ENCODE measurements at regions not wholly inside any gene's neighbourhood (a gene's known extent, or its start where the extent isn't known, plus 50 kb on each side); places are given as distances from the start of the nearest gene placed in this dataset.

GRCh38 chr14:29320286-29320685 lies 553.7 kb downstream of the FOXG1 start (continued):
- no peak for TF ChIP-seq ZNF654 (tag by site-specific recombination; IDR thresholded peaks at IDR 0.05; ENCODE audit: low read depth)
- no peak for TF ChIP-seq ZNF768 (tag by site-specific recombination; IDR thresholded peaks at IDR 0.05)
- TF ChIP-seq, protein P1, sequence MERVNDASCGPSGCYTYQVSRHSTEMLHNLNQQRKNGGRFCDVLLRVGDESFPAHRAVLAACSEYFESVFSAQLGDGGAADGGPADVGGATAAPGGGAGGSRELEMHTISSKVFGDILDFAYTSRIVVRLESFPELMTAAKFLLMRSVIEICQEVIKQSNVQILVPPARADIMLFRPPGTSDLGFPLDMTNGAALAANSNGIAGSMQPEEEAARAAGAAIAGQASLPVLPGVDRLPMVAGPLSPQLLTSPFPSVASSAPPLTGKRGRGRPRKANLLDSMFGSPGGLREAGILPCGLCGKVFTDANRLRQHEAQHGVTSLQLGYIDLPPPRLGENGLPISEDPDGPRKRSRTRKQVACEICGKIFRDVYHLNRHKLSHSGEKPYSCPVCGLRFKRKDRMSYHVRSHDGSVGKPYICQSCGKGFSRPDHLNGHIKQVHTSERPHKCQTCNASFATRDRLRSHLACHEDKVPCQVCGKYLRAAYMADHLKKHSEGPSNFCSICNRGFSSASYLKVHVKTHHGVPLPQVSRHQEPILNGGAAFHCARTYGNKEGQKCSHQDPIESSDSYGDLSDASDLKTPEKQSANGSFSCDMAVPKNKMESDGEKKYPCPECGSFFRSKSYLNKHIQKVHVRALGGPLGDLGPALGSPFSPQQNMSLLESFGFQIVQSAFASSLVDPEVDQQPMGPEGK (tag by site-specific recombination; IDR thresholded peaks at IDR 0.05) = no peak
- TF ChIP-seq, protein P2, sequence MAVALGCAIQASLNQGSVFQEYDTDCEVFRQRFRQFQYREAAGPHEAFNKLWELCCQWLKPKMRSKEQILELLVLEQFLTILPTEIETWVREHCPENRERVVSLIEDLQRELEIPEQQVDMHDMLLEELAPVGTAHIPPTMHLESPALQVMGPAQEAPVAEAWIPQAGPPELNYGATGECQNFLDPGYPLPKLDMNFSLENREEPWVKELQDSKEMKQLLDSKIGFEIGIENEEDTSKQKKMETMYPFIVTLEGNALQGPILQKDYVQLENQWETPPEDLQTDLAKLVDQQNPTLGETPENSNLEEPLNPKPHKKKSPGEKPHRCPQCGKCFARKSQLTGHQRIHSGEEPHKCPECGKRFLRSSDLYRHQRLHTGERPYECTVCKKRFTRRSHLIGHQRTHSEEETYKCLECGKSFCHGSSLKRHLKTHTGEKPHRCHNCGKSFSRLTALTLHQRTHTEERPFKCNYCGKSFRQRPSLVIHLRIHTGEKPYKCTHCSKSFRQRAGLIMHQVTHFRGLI (tag by site-specific recombination; IDR thresholded peaks at IDR 0.05) = no peak
- no peak for TF ChIP-seq ZNF776 (tag by site-specific recombination; IDR thresholded peaks at IDR 0.05; ENCODE audit: borderline replicate concordance)
- no peak for TF ChIP-seq ZNF211 (tag by site-specific recombination; IDR thresholded peaks at IDR 0.05; ENCODE audit: low read depth)
- TF ChIP-seq ZNF23 (tag by site-specific recombination; IDR thresholded peaks at IDR 0.05; ENCODE audit: borderline replicate concordance) = no peak
- TF ChIP-seq ZBTB21 (tag by site-specific recombination; IDR thresholded peaks at IDR 0.05) = no peak

DNA sequence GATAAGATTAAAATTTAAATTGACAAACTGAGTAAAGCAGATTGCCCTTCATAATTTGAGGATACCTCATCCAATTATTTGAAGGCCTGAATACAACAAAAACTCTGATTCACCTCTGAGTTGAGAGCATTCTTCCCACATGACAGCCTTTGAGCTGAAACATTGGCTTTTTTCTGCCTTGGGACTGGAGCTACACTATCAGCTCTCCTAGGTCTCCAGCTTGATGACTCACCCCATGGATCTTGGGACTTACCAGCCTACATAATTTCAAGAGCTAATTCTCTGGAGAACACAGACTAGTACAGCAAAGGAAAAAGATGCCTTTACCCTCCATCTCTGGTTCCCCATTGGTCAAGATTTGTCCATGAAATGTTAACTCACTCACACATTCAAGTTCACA lies 555.1 kb downstream of the FOXG1 start:
- no peak overlapping the region for H3K4me3 ChIP-seq (ENCODE audit: low read depth, low read length)
- CTCF ChIA-PET = no interaction called here
- no peaks in the 10 kb centered on the region for H3K36me3 ChIP-seq (ENCODE audit: control insufficient read depth in 2 of 2, insufficient read depth in 1 of 2, low read length in 2 of 2)
- TF ChIP-seq ZNF292 (tag by site-specific recombination; IDR thresholded peaks at IDR 0.05; ENCODE audit: borderline replicate concordance, low read depth) (no peak), PRDM4 (tag by site-specific recombination; IDR thresholded peaks at IDR 0.05) (no peak), ZNF155 (tag by site-specific recombination; IDR thresholded peaks at IDR 0.05) (no peak), ZNF341 (tag by site-specific recombination; IDR thresholded peaks at IDR 0.05; ENCODE audit: low read depth) (no peak), ZNF529 (tag by site-specific recombination; IDR thresholded peaks at IDR 0.05; ENCODE audit: insufficient replicate concordance) (no peak), ZNF777 (tag by site-specific recombination; IDR thresholded peaks at IDR 0.05; ENCODE audit: borderline replicate concordance) (no peak), ZNF133 (tag by site-specific recombination; IDR thresholded peaks at IDR 0.05) (no peak), KLF9 (tag by site-specific recombination; IDR thresholded peaks at IDR 0.05; ENCODE audit: low read depth) (no peak), ZNF404 (tag by site-specific recombination; IDR thresholded peaks at IDR 0.05) (no peak), TCF7L2 (IDR thresholded peaks at IDR 0.05; ENCODE audit: borderline replicate concordance, low read depth, low read length) (no peak), SETDB1 (IDR thresholded peaks at IDR 0.05; ENCODE audit: insufficient read length, low read length) (no peak), ZNF266 (tag by site-specific recombination; IDR thresholded peaks at IDR 0.05; ENCODE audit: low read depth) (no peak), ZNF169 (tag by site-specific recombination; IDR thresholded peaks at IDR 0.05) (no peak), ZNF223 (tag by site-specific recombination; IDR thresholded peaks at IDR 0.05) (no peak), ZNF623 (tag by site-specific recombination; IDR thresholded peaks at IDR 0.05) (no peak)
- TF ChIP-seq, protein P3, sequence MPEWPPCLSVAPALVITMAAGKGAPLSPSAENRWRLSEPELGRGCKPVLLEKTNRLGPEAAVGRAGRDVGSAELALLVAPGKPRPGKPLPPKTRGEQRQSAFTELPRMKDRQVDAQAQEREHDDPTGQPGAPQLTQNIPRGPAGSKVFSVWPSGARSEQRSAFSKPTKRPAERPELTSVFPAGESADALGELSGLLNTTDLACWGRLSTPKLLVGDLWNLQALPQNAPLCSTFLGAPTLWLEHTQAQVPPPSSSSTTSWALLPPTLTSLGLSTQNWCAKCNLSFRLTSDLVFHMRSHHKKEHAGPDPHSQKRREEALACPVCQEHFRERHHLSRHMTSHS (tag by site-specific recombination; IDR thresholded peaks at IDR 0.05) = no peak
- TF ChIP-seq, protein P1 (tag by site-specific recombination; IDR thresholded peaks at IDR 0.05) = no peak
- TF ChIP-seq, protein P2 (tag by site-specific recombination; IDR thresholded peaks at IDR 0.05) = no peak
- no peaks in the 10 kb centered on the region for H3K9me3 ChIP-seq (ENCODE audit: control insufficient read depth, insufficient read depth, low read depth, low read length)
- H3K4me1 ChIP-seq (ENCODE audit: control insufficient read depth, insufficient read depth, low read length) = no peaks in the 10 kb centered on the region
- POLR2A ChIA-PET = no interaction called here
- no peak overlapping the region for H3K27ac ChIP-seq (ENCODE audit: extremely low read depth, low read depth, low read length)
